MM.1S (cell line): ENCODE measurements at regions not wholly inside any gene's neighbourhood (a gene's known extent, or its start where the extent isn't known, plus 50 kb on each side); places are given as distances from the start of the nearest gene placed in this dataset.

Source experiments
- EZH2 ChIP-seq: fragments of 300-600 bp; sonication (generic); optimal IDR thresholded peaks from 2 replicates; pipeline ENCODE3; 2017; ENCODE audit warnings: low read depth, mild to moderate bottlenecking, antibody characterized with exemption, low read length, mixed read lengths
- EZH2phosphoT487 ChIP-seq: fragments of 300-600 bp; sonication (generic); IDR thresholded peaks from 2 replicates; pipeline ENCODE4 v1.6.1; 2018; ENCODE audit warnings: antibody characterized with exemption, low read length
- TF ChIP-seq, protein P1 (sequence below): fragments of 300-600 bp; sonication (generic); IDR thresholded peaks from 2 replicates; pipeline ENCODE4 v1.5.1; 2016; ENCODE audit warnings: antibody characterized with exemption, low read length, mixed read lengths

DNA sequence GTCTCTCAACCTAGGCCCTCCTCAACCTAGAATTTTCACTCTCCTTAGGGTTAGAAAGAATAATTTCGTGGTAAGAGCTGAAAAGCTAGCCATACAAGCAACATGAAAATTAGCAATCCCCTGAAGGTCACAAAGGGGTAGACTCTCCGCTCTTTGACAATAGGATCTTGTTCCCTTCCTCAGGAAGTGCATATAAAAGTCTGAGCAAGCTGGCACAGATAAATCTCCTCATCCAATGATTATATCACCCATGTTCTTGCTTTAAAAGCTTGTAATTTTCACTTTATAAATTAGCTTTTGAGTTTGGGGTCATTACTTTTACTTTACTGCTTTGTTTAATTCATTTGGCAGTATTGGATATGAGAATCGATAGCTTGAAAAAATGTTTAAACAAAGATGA, 852.3 kb upstream of the CRIM1 start:
- TF ChIP-seq EZH2 (no peak), EZH2phosphoT487 (no peak)
- TF ChIP-seq, protein P1, sequence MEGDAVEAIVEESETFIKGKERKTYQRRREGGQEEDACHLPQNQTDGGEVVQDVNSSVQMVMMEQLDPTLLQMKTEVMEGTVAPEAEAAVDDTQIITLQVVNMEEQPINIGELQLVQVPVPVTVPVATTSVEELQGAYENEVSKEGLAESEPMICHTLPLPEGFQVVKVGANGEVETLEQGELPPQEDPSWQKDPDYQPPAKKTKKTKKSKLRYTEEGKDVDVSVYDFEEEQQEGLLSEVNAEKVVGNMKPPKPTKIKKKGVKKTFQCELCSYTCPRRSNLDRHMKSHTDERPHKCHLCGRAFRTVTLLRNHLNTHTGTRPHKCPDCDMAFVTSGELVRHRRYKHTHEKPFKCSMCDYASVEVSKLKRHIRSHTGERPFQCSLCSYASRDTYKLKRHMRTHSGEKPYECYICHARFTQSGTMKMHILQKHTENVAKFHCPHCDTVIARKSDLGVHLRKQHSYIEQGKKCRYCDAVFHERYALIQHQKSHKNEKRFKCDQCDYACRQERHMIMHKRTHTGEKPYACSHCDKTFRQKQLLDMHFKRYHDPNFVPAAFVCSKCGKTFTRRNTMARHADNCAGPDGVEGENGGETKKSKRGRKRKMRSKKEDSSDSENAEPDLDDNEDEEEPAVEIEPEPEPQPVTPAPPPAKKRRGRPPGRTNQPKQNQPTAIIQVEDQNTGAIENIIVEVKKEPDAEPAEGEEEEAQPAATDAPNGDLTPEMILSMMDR, result no peak
